ENCODE measurements at regions not wholly inside any gene's neighbourhood (a gene's known extent, or its start where the extent isn't known, plus 50 kb on each side); places are given as distances from the start of the nearest gene placed in this dataset.

- TF ChIP-seq CTCF (IDR thresholded peaks at IDR 0.05 in 8 of 11, conservative IDR thresholded peaks at IDR 0.05 in 3 of 11) (no peak), POLR2AphosphoS5 (IDR thresholded peaks at IDR 0.05) (no peak), POLR2A (IDR thresholded peaks at IDR 0.05) (no peak)
- intact Hi-C loops (cut with DNase I; ENCODE audit: low total_unique reads): no loop called here
- WGBS, 5 donors: 65 to 81% (median 80%) methylated on average over 1 of the region's 1 CpG
- H3K9me3 ChIP-seq: peaks cover 0 to 44% (median 6%) of the 10 kb centered on the region in 8 donors
- H3K4me3 ChIP-seq: no peak overlapping the region
- DNase-seq: no peak
- no peaks in the 10 kb centered on the region for H3K36me3 ChIP-seq
- no peaks in the 10 kb centered on the region for H3K27me3 ChIP-seq (replicated peaks in 1 of 7)
- H3K4me1 ChIP-seq: no peaks in the 10 kb centered on the region
- H3K27ac ChIP-seq: no peak overlapping the region
Measured at GRCh38 chr11:98679673-98680072, 341.1 kb upstream of the CNTN5 start.

- 76 to 86% (median 81%) methylated on average over 1 of the region's 1 CpG for WGBS, 5 donors
- Histone ChIP-seq H3K4me3 (no peak overlapping the region), H3K36me3 (no peaks in the 10 kb centered on the region), H3K4me1 (no peaks in the 10 kb centered on the region), H3K9me3 (peaks cover 0 to 29% (median 9%) of the 10 kb centered on the region in 8 donors), H3K27me3 (replicated peaks in 1 of 7) (no peaks in the 10 kb centered on the region), H3K27ac (no peak overlapping the region)
- intact Hi-C loops (cut with DNase I; ENCODE audit: low total_unique reads): no loop called here
- DNase-seq: no peak
- no peak for TF ChIP-seq POLR2AphosphoS5 (IDR thresholded peaks at IDR 0.05)
- no peak for TF ChIP-seq POLR2A (IDR thresholded peaks at IDR 0.05)
- TF ChIP-seq CTCF (IDR thresholded peaks at IDR 0.05 in 8 of 11, conservative IDR thresholded peaks at IDR 0.05 in 3 of 11): no peak
Measured at GRCh38 chr11:98701541-98701940, 319.2 kb upstream of the CNTN5 start.

GRCh38 chr11:98703779-98704556, 316.8 kb upstream of the CNTN5 start:
- no peaks in the 10 kb centered on the region for H3K27me3 ChIP-seq (replicated peaks in 1 of 7)
- peaks cover 0 to 28% (median 11%) of the 10 kb centered on the region in 8 donors for H3K9me3 ChIP-seq
- H3K27ac ChIP-seq: no peak overlapping the region
- no peaks in the 10 kb centered on the region for H3K4me1 ChIP-seq
- DNase-seq: no peak
- intact Hi-C loops (cut with DNase I; ENCODE audit: low total_unique reads): no loop called here
- no peak for TF ChIP-seq POLR2A (IDR thresholded peaks at IDR 0.05)
- TF ChIP-seq CTCF (IDR thresholded peaks at IDR 0.05 in 8 of 11, conservative IDR thresholded peaks at IDR 0.05 in 3 of 11): no peak
- TF ChIP-seq POLR2AphosphoS5 (IDR thresholded peaks at IDR 0.05): no peak
- WGBS, 5 donors: 57 to 62% (median 60%) methylated on average over 4 of the region's 4 CpGs
- no peak overlapping the region for H3K4me3 ChIP-seq
- no peaks in the 10 kb centered on the region for H3K36me3 ChIP-seq

GRCh38 chr11:98710026-98710425, 310.7 kb upstream of the CNTN5 start:
- no peak for TF ChIP-seq CTCF (IDR thresholded peaks at IDR 0.05 in 8 of 11, conservative IDR thresholded peaks at IDR 0.05 in 3 of 11)
- TF ChIP-seq POLR2A (IDR thresholded peaks at IDR 0.05): no peak
- no peak for TF ChIP-seq POLR2AphosphoS5 (IDR thresholded peaks at IDR 0.05)

More at GRCh38 chr11:98710026-98710425, 310.7 kb upstream of the CNTN5 start:
- intact Hi-C loops (cut with DNase I; ENCODE audit: low total_unique reads): loop anchor here (10.0 kb wide), 1 partner anchor 55 kb away; no protein-coding TSS in a partner anchor
- Histone ChIP-seq H3K27me3 (replicated peaks in 1 of 7) (no peaks in the 10 kb centered on the region), H3K4me1 (no peaks in the 10 kb centered on the region), H3K27ac (no peak overlapping the region), H3K9me3 (peaks cover 0 to 37% (median 23%) of the 10 kb centered on the region in 8 donors), H3K36me3 (no peaks in the 10 kb centered on the region), H3K4me3 (no peak overlapping the region)
- no peak for DNase-seq
